ENCODE measurements at regions not wholly inside any gene's neighbourhood (a gene's known extent, or its start where the extent isn't known, plus 50 kb on each side); places are given as distances from the start of the nearest gene placed in this dataset.

GRCh38 chr2:16999347-17000183, 333.9 kb upstream of the CYRIA start:
- H3K4me1 ChIP-seq (ENCODE audit: control insufficient read depth in 2 of 3, insufficient read depth in 2 of 3, low read depth in 1 of 3, low read length in 3 of 3): no peaks in the 10 kb centered on the region
- DNase-seq (no peak), FAIRE-seq (no peak)
- H3K4me3 ChIP-seq (ENCODE audit: low read length in 3 of 3): no peak overlapping the region
- peaks cover 0 to 5% (median 0%) of the 10 kb centered on the region in 3 donors for H3K9me3 ChIP-seq (ENCODE audit: control insufficient read depth in 2 of 3, insufficient read depth in 1 of 3, low read length in 3 of 3)
- H3K27ac ChIP-seq (ENCODE audit: low read depth in 2 of 2, low read length in 2 of 2): no peak overlapping the region
- H3K36me3 ChIP-seq (ENCODE audit: control insufficient read depth in 2 of 3, insufficient read depth in 3 of 3, low read length in 3 of 3): no peaks in the 10 kb centered on the region
- no peak overlapping the region for H3K9ac ChIP-seq (ENCODE audit: low read length in 3 of 3)
- intact Hi-C loops (cut with DNase I): no loop called here
- TF ChIP-seq CTCF (IDR thresholded peaks at IDR 0.05; ENCODE audit: borderline replicate concordance, extremely low read depth, insufficient read depth): no peak
- no peaks in the 10 kb centered on the region for H3K27me3 ChIP-seq (ENCODE audit: control insufficient read depth, insufficient read depth, low read length)

- Histone ChIP-seq H3K9ac (ENCODE audit: low read length in 3 of 3) (no peak overlapping the region), H3K4me3 (ENCODE audit: low read length in 3 of 3) (no peak overlapping the region), H3K36me3 (ENCODE audit: control insufficient read depth in 2 of 3, insufficient read depth in 3 of 3, low read length in 3 of 3) (no peaks in the 10 kb centered on the region), H3K4me1 (ENCODE audit: control insufficient read depth in 2 of 3, insufficient read depth in 2 of 3, low read depth in 1 of 3, low read length in 3 of 3) (no peaks in the 10 kb centered on the region), H3K27me3 (ENCODE audit: control insufficient read depth, insufficient read depth, low read length) (no peaks in the 10 kb centered on the region), H3K9me3 (ENCODE audit: control insufficient read depth in 2 of 3, insufficient read depth in 1 of 3, low read length in 3 of 3) (no peaks in the 10 kb centered on the region), H3K27ac (ENCODE audit: low read depth in 2 of 2, low read length in 2 of 2) (no peak overlapping the region)
- no peak for FAIRE-seq
- DNase-seq: peak in 3 of 5 donors; percentile 9 to 82 (median 70)
- intact Hi-C loops (cut with DNase I): no loop called here
- no peak for TF ChIP-seq CTCF (IDR thresholded peaks at IDR 0.05; ENCODE audit: borderline replicate concordance, extremely low read depth, insufficient read depth)
These were observed 312.7 kb upstream of the CYRIA start for GRCh38 chr2:16978301-16978700.

- TF ChIP-seq CTCF (IDR thresholded peaks at IDR 0.05; ENCODE audit: borderline replicate concordance, extremely low read depth, insufficient read depth): no peak
- Histone ChIP-seq H3K4me1 (ENCODE audit: control insufficient read depth in 2 of 3, insufficient read depth in 2 of 3, low read depth in 1 of 3, low read length in 3 of 3) (no peaks in the 10 kb centered on the region), H3K27ac (ENCODE audit: low read depth in 2 of 2, low read length in 2 of 2) (no peak overlapping the region), H3K4me3 (ENCODE audit: low read length in 3 of 3) (no peak overlapping the region), H3K27me3 (ENCODE audit: control insufficient read depth, insufficient read depth, low read length) (no peaks in the 10 kb centered on the region), H3K9me3 (ENCODE audit: control insufficient read depth in 2 of 3, insufficient read depth in 1 of 3, low read length in 3 of 3) (no peaks in the 10 kb centered on the region), H3K36me3 (ENCODE audit: control insufficient read depth in 2 of 3, insufficient read depth in 3 of 3, low read length in 3 of 3) (no peaks in the 10 kb centered on the region), H3K9ac (ENCODE audit: low read length in 3 of 3) (no peak overlapping the region)
- DNase-seq (no peak), FAIRE-seq (no peak)
- intact Hi-C loops (cut with DNase I): no loop called here
These were observed 309.1 kb upstream of the CYRIA start for GRCh38 chr2:16974688-16975087.
